ENCODE measurements at regions not wholly inside any gene's neighbourhood (a gene's known extent, or its start where the extent isn't known, plus 50 kb on each side); places are given as distances from the start of the nearest gene placed in this dataset.

DNA sequence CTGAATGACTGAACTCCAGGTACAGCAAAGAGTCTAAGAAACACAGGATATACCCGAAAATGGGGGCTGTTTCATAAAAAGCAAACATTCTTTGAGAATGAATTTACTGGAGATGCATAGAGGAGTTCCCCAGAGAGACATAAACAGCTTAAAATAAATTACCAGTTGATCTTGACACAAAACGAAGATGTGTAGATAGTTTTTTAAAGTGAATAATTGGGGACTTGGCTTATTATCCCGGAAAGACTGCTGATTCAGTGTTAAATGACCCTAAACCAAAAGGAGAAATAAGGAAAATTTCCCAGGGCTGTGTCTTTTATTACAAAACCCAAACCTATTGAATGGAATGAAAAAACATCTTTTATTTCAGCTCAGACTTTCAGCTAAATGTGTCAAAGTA lies 1052.8 kb upstream of the TMEM132C start:
- DNase-seq: no peak

DNA sequence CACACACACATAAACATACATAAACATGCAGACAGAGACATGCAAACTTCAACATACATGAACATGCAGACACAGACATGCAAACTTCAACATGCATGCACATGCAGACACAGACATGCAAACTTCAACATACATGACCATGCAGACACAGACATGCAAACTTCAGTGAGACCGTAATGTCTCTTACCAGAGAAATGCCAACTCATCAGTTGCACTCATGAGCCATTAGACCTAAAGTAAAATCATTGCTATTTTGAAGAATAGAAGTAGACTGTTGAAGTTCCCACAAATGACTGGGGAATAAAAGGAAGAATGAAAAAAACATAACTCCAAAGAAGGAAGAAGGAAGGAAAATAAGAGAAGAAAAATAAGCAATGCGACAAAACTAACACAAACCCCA lies 1044.0 kb upstream of the TMEM132C start:
- no peak for DNase-seq

DNA sequence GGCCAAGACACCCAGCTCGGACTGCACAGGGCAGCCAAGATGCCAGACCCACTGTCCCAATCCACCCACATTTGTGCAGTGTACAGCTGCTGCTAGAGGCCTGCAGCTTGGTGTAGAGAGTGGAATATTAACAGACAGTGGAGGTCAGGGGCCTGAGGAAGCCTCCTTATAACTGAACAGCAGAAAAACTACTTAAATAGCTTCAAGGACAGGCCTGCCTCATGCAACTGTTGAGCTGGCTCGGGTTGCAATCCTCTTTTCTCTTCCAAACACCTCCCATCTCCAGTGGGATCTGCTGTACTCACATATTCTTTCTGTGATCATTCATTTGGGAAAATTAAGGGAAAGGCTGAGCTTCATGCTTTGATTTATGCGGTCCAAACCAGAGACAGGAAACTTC lies 1043.2 kb upstream of the TMEM132C start:
- no peak for DNase-seq

DNA sequence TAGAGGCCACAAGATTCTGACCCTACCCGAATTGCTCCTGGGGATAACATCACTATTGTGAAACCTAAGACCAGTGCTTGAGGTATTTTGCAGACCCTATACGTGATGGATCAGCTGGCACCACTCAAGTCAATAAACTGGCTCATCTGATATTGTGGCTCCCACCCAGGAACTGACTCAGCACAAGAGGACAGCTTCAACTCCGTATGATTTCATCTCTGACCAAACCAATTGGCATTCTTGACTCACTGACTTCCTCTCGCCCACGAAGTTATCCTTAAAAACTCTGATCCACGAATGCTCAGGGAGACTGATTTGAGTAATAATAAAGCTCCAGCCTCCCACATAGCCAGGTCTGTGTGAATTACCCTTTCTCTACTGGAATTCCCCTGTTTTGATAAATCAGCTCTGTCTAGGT lies 1036.1 kb upstream of the TMEM132C start:
- no peak for DNase-seq

DNA sequence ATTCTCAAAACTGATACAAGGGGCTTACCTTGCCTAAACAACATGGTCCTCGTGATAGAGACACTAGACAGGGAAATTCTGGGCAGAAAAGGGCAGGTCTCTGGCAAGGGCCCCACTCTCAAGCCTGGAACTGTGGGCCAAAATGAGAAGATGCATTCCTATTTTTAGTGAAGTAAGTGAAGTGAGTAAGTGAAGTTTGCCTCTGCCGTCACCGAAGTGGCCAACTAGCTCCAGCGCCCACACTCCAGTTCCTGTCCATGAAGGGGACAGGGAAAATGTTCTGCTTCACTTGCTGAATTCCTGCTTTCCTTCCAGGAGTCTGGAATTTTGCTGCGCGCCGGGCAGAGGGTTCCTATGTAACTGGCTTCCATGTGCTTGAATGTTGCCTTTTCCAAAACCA lies 1035.6 kb upstream of the TMEM132C start:
- DNase-seq: no peak

DNA sequence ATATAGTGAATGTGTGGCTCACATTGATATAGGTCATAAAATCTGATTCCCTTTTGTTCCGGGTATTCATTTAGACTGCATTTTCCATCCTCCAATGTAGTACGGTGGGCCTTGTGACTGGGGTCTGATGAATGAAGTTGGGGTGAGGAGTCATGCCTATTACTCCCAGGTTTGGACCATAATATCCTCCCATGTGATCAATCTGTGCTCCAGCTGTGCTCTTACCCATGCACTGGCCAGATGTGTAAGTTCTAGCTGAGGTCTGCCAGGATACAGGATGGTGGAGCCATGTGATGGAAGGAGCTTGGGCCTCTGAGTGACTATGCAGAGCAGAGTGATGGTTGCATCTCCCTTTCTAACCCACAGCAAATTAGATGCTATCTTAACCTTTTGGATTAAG lies 1034.0 kb upstream of the TMEM132C start:
- no peak for DNase-seq

DNA sequence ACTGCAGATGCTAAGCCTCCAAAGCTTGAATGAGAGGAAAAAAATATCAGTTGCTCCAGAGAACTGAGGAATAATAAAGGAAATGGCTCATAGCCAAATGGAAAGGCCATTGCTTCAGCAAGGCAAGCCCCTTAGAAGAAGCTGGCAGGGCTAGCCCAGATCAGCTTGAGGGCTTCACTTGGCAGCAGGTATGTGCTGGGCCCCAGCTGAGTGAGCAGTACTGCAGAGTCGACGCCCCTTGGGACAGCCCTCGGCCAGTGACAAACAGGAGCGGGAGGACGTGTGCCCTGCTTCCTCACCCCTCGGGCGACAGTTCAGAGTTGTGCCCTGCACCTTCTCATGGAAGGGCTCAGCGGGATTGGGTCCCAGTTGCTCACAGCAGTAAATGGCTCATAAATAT lies 1031.2 kb upstream of the TMEM132C start:
- DNase-seq: no peak

DNA sequence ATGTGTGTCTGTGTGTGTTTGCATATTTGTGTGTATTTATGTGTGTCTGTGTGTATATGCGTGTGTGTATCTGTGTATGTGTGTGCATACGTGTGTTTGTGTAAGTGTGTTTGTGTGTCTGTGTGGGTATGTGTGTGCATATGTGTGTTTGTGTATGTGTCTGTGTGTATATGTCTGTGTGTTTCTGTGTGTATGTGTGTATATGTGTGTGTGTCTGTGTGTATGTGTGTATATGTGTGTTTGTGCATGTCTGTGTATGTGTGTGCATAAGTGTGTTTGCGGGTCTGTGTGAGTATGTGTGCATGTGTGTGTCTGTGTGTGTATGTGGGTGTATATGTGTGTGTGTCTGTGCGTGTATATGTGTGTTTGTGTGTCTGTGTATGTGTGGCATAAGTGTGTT lies 1030.5 kb upstream of the TMEM132C start:
- DNase-seq: no peak

DNA sequence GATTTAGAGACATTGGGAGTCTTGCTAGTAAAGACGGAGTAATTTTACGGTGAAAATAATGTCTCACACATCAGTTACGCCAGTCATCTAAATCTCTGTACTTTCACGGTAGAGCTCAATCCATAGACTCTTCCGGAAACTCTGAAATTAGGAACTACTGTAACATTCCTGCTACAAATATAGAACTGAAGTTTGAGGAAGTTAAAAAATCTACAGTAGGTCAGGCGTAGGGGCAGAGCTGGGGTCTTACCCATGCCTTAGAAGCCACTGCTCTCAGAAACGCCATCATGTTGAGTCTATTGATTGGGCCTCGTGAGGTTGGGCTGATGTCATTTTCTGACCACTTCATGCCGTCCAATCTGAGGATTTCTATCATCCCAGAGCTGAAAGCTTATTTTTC lies 1029.8 kb upstream of the TMEM132C start:
- no peak for DNase-seq

DNA sequence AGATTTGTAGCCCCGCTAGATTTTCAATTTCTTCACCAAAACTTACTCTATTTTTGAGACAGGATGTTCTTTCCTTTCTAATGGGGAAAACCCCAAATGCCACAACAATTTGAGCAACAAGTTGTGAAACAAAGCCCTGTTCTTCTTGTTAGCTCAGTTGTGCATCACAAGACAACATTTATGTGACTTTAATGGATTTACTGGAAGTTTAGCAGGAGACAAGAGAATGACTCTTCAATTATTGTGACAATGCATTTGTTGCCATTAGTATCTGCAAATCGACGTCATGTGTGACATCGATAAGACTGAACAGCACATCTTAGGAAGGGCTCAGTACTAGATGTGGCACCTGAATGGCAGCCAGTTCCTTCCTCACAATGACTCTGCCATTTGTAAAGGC lies 1028.9 kb upstream of the TMEM132C start:
- DNase-seq: no peak

DNA sequence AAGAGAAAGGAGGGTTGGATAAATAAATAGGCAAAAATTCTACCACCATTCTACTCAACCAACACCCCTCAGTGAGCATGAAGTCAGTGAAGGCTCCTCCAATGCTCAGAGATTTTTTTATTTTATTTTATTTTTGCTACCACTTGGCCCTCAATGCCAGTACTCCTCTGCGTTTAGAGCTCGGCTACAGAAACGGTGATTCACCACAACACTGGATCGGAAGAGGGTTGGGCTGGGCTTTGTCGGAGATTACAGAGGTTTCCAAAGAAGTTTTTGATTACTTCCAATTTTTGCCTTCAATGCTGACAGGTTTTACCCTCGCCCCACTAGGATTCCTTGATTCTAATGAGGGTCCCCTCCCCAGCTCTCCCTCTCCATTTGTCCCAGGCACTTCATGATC lies 1027.2 kb upstream of the TMEM132C start:
- DNase-seq: no peak

DNA sequence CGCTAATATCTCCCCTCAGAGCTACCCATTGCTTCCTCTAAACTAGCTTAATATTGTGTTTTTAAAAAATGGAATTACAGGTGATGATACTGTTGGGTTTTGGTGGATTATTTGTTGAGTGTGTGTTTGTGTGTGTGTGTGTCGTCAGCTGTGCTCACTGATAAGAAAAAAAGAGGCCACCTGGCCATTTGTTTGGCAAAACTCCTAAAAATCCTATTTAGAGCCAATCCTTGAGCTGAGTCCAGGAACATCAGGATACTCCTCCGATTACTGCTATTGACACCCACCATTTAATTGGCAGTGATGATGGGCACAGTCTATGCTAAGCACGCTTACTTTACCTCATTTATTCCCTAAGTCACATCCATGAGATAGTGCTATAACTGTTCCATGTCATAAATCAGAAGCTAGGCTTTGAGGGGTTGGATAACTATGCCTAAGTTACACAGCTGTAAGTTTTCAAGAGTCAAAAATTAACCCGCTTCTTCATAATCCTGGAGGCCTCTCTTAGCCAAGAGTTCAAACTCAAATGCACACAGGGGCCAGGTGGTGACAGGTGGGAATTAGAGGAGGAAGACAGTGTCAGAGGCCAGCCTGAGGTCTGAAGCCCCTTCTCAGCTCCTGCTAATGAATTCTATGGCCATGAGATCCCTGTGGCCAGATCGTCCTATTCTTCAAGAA lies 1026.6 kb upstream of the TMEM132C start:
- no peak for DNase-seq

DNA sequence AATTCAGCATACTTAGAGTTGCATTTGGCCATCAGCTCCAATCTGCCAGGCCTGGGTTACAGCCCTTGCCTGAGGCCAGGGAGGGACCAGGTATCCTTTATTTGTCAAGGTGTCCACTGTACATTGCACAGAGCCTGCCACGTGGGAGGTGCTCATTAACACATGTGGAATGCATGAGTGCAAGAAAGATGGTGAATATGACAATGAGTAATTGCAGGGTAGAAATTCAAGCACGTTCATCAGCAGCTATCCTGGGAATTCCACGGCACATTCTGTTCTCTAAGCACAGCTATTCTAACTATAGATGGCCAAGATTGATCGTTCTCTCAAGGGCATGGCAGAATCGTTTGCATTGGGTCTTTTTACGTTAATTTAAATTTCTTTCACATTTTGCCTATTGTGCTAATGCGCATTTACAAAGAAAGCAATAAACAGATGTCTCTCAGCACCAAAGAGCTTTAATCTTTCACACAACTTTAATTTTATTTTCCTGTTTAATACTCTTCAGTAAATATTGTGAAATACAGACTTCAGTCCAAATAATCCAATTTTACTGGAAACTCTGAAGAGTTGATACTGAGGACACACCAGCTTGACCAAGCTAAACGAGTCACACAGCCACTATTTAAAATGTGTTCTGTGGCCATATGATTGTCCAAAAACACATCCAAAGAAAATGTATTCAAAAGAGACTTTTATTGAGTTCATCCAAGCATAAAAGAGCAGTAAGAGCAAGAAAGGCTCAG lies 1025.7 kb upstream of the TMEM132C start:
- no peak for DNase-seq

DNA sequence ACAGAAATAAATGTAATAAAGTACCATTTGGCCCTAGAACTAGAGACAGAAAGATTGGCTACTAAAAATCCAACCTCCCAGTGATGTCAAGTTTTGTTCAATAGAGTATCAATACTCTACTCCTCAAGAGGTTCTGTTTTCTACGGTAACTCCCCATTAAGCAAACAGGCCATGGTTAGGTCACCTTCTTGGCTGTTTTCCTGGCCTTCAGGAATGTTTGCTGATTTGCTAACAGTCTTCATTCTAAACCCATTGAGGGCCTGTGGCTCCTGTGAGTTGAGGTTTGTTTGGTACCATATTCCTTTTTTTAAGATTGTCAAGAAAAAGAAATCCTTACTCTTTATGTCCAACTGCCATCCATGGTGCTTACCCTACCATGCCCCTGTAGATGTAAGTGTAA lies 1022.0 kb upstream of the TMEM132C start:
- no peak for DNase-seq

DNA sequence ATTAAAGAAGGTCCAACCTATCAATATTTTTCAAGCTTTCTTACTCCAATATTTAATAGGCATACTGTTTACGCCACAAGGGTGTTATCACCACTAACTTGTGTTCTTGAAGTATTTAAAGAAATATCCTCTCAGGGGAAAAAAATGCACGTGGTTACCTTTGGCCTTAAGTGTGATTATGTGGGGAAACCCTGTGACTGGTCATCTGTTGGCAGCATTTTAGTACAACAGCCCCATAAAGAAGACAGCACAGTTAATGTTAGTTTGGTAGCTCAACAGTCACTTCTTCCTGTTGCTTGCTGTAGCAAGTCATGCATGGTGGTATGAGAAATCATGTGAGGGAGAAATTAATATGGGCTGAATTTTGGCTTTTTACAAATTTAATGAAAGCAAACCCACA lies 1021.5 kb upstream of the TMEM132C start:
- no peak for DNase-seq

DNA sequence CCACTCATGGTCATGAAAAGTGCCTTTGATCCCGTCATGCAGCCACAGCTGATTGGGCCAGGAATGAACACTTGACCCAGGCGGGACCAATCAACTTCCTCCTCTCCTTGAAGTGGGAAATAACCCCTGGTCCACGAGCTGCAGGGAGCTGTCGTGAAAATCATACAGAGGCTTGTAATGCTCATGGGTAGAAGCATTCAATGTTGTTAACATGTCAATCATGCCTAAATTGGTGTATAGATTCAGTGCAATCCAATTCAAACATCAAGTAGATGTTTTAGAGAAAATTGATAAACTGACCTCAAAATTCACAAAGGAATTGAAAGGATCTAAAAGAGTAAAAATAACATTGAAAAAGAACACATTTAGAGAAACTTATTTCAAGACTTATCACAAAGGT lies 1019.0 kb upstream of the TMEM132C start:
- no peak for DNase-seq

DNA sequence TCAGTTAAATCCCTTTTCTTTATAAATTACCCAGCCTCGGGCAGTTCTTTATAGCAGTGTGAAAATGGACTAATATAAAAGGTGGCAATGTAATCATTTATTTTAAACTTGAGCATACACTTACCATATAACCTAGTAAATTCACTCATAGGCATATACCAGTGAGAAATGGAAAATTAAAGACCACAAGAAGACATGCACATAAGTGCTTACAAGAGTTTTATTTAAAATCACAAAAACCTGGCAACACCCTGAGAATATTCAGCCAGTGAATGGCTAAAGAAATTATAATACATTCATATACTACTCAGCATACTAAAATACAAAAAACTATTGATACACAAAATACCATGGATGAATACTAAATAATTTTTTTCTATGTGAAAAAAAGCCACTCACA lies 1017.5 kb upstream of the TMEM132C start:
- no peak for DNase-seq

DNA sequence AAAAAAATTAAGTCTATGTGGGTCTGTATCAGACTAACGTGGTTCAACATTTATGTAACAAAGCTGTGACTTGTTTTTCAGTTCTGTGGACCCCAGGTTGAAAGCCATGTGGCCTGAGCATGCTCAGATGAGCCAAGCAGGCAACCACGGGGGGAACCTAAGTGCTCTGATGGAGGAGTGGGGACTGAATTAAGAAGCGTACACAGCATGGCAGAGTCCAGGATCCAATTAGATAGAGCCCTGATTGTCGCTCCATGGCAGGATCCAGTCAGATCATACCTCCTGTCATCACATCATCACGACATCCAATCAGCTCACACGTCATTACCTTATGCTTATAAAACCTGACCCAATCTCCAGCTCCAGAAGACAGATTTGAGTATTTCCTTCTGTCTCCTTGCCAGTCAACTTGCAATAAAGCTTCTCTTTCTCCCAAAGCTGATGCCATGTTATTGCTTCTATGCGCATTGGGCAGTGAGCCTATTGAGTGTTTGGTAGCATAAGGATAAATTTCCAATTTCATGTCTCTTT lies 1013.1 kb upstream of the TMEM132C start:
- DNase-seq: no peak

DNA sequence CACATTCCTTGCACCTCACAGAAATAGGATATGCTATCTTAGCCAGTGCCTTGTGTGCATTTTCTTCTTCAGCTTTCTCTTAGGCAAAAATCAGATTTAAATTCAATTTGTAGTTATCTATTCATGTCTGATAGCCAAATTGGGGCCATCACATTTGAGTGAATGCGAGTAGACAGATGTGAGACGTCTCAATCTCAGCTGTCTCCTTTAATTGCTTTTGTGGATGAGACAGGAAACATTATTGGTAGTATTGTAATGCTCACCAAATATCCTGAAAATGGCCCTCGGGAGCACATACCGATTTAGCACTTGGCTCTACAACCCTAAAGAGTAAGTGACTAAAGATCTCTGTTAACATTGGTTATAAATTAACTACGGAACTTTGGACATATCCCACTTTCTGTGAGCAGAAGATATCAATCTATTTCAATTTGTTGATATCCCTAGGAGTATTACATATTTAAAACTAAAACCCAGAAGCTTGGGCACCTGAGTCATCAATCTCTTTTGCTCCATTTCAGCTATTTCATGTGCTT lies 1012.5 kb upstream of the TMEM132C start:
- no peak for DNase-seq

DNA sequence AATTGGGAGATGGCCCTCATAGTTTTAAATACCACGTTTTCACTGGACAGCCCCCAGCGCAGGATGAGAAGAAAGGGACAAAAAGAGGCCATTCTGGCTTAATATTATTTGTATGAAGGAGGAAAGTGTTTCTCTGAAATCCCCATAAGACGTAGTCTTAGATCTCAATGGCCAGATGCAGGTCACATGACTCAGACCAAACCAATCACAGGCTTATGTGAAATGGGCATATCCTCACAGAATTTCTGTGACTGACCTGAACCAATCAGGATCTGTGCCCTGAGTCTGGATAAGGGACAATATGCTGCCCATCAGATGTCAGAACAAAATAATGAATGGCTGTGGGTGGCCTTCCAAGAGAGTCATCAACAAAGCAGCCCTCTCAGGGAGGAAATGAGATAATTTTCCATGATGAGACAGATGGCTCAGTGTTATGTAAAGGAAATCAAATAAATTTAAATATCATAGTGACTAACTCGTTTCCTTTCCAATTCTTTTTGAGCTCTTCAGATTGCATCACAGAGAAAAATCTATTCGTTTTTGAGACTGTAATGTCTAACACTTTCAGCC lies 1009.5 kb upstream of the TMEM132C start:
- DNase-seq: no peak

DNA sequence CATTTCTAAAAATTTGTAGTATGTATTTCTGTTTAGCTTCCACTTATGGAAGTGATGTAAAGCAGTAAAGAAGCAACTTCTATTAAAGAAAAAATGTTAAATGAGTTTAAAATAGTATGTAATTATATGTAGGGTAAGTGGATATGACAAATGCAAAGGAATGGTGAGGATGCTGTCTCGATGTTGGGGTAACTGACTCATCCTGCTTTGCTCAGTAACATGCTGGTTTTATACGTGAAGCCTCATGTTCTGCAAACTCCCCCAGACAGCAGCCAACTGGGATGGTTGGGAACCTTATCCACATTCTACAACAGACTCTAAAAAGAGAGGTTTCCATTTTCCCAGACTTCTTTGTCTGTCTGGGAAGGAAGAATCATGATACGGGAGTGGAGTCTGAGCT lies 1006.4 kb upstream of the TMEM132C start:
- no peak for DNase-seq

DNA sequence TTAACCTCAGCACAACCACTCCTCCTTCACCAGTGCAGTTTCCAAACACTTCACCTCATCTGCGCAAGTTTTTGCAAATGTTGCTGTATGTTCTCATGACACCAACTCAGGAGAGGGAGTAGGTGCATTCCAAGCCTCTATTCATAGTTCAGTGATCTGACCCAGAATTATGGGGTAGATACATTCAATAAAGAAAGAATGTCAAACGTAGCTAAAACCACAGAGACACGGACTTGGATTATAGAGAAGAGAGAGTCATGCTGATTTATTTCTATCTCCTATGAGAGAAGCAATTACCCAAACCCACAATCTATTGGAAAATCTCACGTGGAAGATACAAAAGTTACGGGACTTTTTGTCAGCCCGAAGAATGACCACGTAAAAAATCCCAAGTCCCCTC lies 1006.0 kb upstream of the TMEM132C start:
- no peak for DNase-seq

DNA sequence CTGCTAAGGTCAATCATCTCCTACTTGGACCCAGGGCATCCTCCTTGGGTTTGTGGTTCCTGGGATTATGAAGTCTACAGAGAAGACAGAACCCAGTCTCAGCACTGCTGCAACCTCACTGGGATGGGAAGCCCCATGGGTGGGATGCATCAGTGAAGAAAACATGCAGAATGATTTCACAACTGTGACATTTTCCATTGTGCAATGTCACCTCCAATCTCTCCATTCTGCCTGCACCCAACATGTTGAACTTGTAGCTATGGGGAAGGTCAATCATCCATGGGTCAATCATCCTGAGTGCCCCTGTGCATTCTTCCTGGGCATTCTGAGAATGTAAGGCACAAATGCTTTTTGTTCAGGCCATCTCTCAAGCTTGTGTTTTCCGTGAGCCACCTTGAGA lies 1004.4 kb upstream of the TMEM132C start:
- no peak for DNase-seq

DNA sequence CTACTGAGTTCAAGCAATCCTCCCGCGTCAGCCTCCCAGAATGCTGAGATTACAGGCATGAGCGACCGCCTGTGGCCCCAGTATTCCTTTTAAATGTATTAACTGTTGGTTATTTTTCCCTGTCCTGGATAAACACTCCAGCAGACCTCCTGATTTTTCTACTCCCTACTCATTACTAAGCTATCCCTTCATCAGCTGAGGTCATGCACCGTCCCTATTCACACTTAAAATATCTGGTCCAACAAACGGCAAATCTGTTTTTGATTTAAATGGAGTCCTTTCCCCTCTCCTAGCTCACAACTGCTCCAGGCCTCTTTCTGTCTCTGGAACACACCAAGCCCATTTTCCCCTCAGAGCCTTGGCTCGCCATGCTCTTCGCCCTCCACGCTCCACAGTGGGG lies 1003.3 kb upstream of the TMEM132C start:
- no peak for DNase-seq
